ENCODE measurements at regions not wholly inside any gene's neighbourhood (a gene's known extent, or its start where the extent isn't known, plus 50 kb on each side); places are given as distances from the start of the nearest gene placed in this dataset.

- Histone ChIP-seq H3K36me3 (ENCODE audit: control insufficient read depth, insufficient read depth, low read length) (no peaks in the 10 kb centered on the region), H3K9me3 (ENCODE audit: control insufficient read depth, insufficient read depth, low read depth, low read length) (no peaks in the 10 kb centered on the region), H3K4me1 (ENCODE audit: control insufficient read depth, extremely low read depth, insufficient read depth, low read length) (no peaks in the 10 kb centered on the region), H3K27ac (ENCODE audit: insufficient read depth, low read length) (no peak overlapping the region), H2AFZ (ENCODE audit: low read length) (no peak overlapping the region), H3K9ac (ENCODE audit: insufficient read depth, low read length) (no peak overlapping the region), H3K4me2 (ENCODE audit: extremely low read depth, insufficient read depth, low read length) (no peak overlapping the region), H4K20me1 (ENCODE audit: control insufficient read depth, extremely low read depth, insufficient read depth, low read length) (no peaks in the 10 kb centered on the region), H3K27me3 (ENCODE audit: control insufficient read depth, insufficient read depth, low read length) (no peaks in the 10 kb centered on the region), H3K79me2 (ENCODE audit: control insufficient read depth, insufficient read depth, low read length) (no peaks in the 10 kb centered on the region), H3K4me3 (replicated peaks in 1 of 4; ENCODE audit: control extremely low read depth in 1 of 4, insufficient read depth in 1 of 4, low read depth in 3 of 4, low read length in 4 of 4) (no peak overlapping the region)
- TF ChIP-seq EZH2 (IDR thresholded peaks at IDR 0.05; ENCODE audit: low read length, missing control alignments) (no peak), CTCF (conservative IDR thresholded peaks at IDR 0.05 in 1 of 2, IDR thresholded peaks at IDR 0.05 in 1 of 2; ENCODE audit: low read depth in 1 of 2, low read length in 2 of 2) (no peak)
- DNase-seq (ENCODE audit: low read depth in 2 of 2), result no peak
Measured at GRCh38 chr11:70729949-70730348, 331.6 kb downstream of the CTTN start.

- Histone ChIP-seq H3K27ac (ENCODE audit: insufficient read depth, low read length) (no peak overlapping the region), H3K4me2 (ENCODE audit: extremely low read depth, insufficient read depth, low read length) (no peak overlapping the region), H2AFZ (ENCODE audit: low read length) (no peak overlapping the region), H4K20me1 (ENCODE audit: control insufficient read depth, extremely low read depth, insufficient read depth, low read length) (no peaks in the 10 kb centered on the region), H3K9ac (ENCODE audit: insufficient read depth, low read length) (no peak overlapping the region), H3K36me3 (ENCODE audit: control insufficient read depth, insufficient read depth, low read length) (no peaks in the 10 kb centered on the region), H3K79me2 (ENCODE audit: control insufficient read depth, insufficient read depth, low read length) (no peaks in the 10 kb centered on the region), H3K9me3 (ENCODE audit: control insufficient read depth, insufficient read depth, low read depth, low read length) (no peaks in the 10 kb centered on the region), H3K4me3 (replicated peaks in 1 of 4; ENCODE audit: control extremely low read depth in 1 of 4, insufficient read depth in 1 of 4, low read depth in 3 of 4, low read length in 4 of 4) (no peak overlapping the region), H3K27me3 (ENCODE audit: control insufficient read depth, insufficient read depth, low read length) (no peaks in the 10 kb centered on the region), H3K4me1 (ENCODE audit: control insufficient read depth, extremely low read depth, insufficient read depth, low read length) (no peaks in the 10 kb centered on the region)
- TF ChIP-seq EZH2 (IDR thresholded peaks at IDR 0.05; ENCODE audit: low read length, missing control alignments) (no peak), CTCF (conservative IDR thresholded peaks at IDR 0.05 in 1 of 2, IDR thresholded peaks at IDR 0.05 in 1 of 2; ENCODE audit: low read depth in 1 of 2, low read length in 2 of 2) (no peak)
- DNase-seq (ENCODE audit: low read depth in 2 of 2), result no peak
Measured at GRCh38 chr11:70730411-70730810, 332.1 kb downstream of the CTTN start.

- TF ChIP-seq CTCF (conservative IDR thresholded peaks at IDR 0.05 in 1 of 2, IDR thresholded peaks at IDR 0.05 in 1 of 2; ENCODE audit: low read depth in 1 of 2, low read length in 2 of 2) (no peak), EZH2 (IDR thresholded peaks at IDR 0.05; ENCODE audit: low read length, missing control alignments) (no peak)
- H3K4me3 ChIP-seq (replicated peaks in 1 of 4; ENCODE audit: control extremely low read depth in 1 of 4, insufficient read depth in 1 of 4, low read depth in 3 of 4, low read length in 4 of 4), result no peak overlapping the region
- H3K4me2 ChIP-seq (ENCODE audit: extremely low read depth, insufficient read depth, low read length), result no peak overlapping the region
- H3K9ac ChIP-seq (ENCODE audit: insufficient read depth, low read length), result no peak overlapping the region
- H2AFZ ChIP-seq (ENCODE audit: low read length), result no peak overlapping the region
- DNase-seq (ENCODE audit: low read depth in 2 of 2), result no peak
- no peaks in the 10 kb centered on the region for H3K27me3 ChIP-seq (ENCODE audit: control insufficient read depth, insufficient read depth, low read length)
- no peaks in the 10 kb centered on the region for H3K9me3 ChIP-seq (ENCODE audit: control insufficient read depth, insufficient read depth, low read depth, low read length)
- no peaks in the 10 kb centered on the region for H3K36me3 ChIP-seq (ENCODE audit: control insufficient read depth, insufficient read depth, low read length)
- no peaks in the 10 kb centered on the region for H3K79me2 ChIP-seq (ENCODE audit: control insufficient read depth, insufficient read depth, low read length)
- H3K27ac ChIP-seq (ENCODE audit: insufficient read depth, low read length), result no peak overlapping the region
- no peaks in the 10 kb centered on the region for H3K4me1 ChIP-seq (ENCODE audit: control insufficient read depth, extremely low read depth, insufficient read depth, low read length)
- H4K20me1 ChIP-seq (ENCODE audit: control insufficient read depth, extremely low read depth, insufficient read depth, low read length), result no peaks in the 10 kb centered on the region
Measured at GRCh38 chr11:70731271-70732022, 333.1 kb downstream of the CTTN start.
